DMS153 treated with DMSO at 0.1 percent for 48 hours (cell line): ENCODE measurements at regions not wholly inside any gene's neighbourhood (a gene's known extent, or its start where the extent isn't known, plus 50 kb on each side); places are given as distances from the start of the nearest gene placed in this dataset.

Experiments used
- DNase-seq: peaks from one replicate; lab custom pipeline; 2025; ENCODE audit not compliant: unreplicated experiment; lab: John Stamatoyannopoulos, UW

- no peak for DNase-seq
Observed at GRCh38 chr14:38524636-38525509, 269.0 kb upstream of the CLEC14A start.

- DNase-seq: no peak
Observed at GRCh38 chr14:38522724-38523123, 266.8 kb upstream of the CLEC14A start.

- DNase-seq: no peak
Observed at GRCh38 chr14:38521591-38521990, 265.7 kb upstream of the CLEC14A start.

- no peak for DNase-seq
Observed at GRCh38 chr14:38517426-38517825, 261.5 kb upstream of the CLEC14A start.

- no peak for DNase-seq
Observed at GRCh38 chr14:38512236-38512635, 256.3 kb upstream of the CLEC14A start.

GRCh38 chr14:38507299-38507698, 251.4 kb upstream of the CLEC14A start:
- no peak for DNase-seq

- DNase-seq: no peak
Observed at GRCh38 chr14:38505973-38506249, 250.0 kb upstream of the CLEC14A start.

- DNase-seq: no peak
Observed at GRCh38 chr14:38505221-38505972, 249.5 kb upstream of the CLEC14A start.

- DNase-seq: no peak
Observed at GRCh38 chr14:38504175-38504574, 248.3 kb upstream of the CLEC14A start.

- DNase-seq: no peak
Observed at GRCh38 chr14:38502239-38502638, 246.3 kb upstream of the CLEC14A start.

GRCh38 chr14:38500125-38500524, 244.2 kb upstream of the CLEC14A start:
- DNase-seq: no peak

GRCh38 chr14:38496092-38496491, 240.2 kb upstream of the CLEC14A start:
- DNase-seq: no peak

GRCh38 chr14:38490273-38490672, 234.4 kb upstream of the CLEC14A start:
- no peak for DNase-seq

- DNase-seq: no peak
Observed at GRCh38 chr14:38485026-38485425, 229.1 kb upstream of the CLEC14A start.

GRCh38 chr14:38481952-38482678, 226.2 kb upstream of the CLEC14A start:
- DNase-seq: peak; percentile 88

- DNase-seq: no peak
Observed at GRCh38 chr14:38469156-38469555, 213.3 kb upstream of the CLEC14A start.

- DNase-seq: no peak
Observed at GRCh38 chr14:38442208-38442607, 186.3 kb upstream of the CLEC14A start.

- no peak for DNase-seq
Observed at GRCh38 chr14:38432186-38432585, 176.3 kb upstream of the CLEC14A start.

GRCh38 chr14:38431156-38431555, 175.3 kb upstream of the CLEC14A start:
- no peak for DNase-seq

GRCh38 chr14:38430522-38430921, 174.6 kb upstream of the CLEC14A start:
- no peak for DNase-seq

- no peak for DNase-seq
Observed at GRCh38 chr14:38425324-38425976, 169.6 kb upstream of the CLEC14A start.
